Suprapubic skin (tissue), 4 donors: ENCODE measurements at regions not wholly inside any gene's neighbourhood (a gene's known extent, or its start where the extent isn't known, plus 50 kb on each side); places are given as distances from the start of the nearest gene placed in this dataset.

Source experiments
- DNase-seq, 2 donors: peaks; one replicate each; pipeline ENCODE4 v3.0.0-alpha.2; 2019; ENCODE audit warnings: low spot score in 2 of 2
- H3K27ac ChIP-seq: fragments of 200-600 bp; sonication (generic); one replicate; pipeline ENCODE4 v1.5.1; 2019
- H3K27me3 ChIP-seq: fragments of 200-600 bp; sonication (generic); one replicate; pipeline ENCODE4 v1.5.1; 2019
- H3K36me3 ChIP-seq: fragments of 200-600 bp; sonication (generic); one replicate; pipeline ENCODE4 v1.5.1; 2019
- H3K4me1 ChIP-seq: fragments of 200-600 bp; sonication (generic); one replicate; pipeline ENCODE4 v1.5.1; 2019
- H3K4me3 ChIP-seq: fragments of 200-600 bp; sonication (generic); one replicate; pipeline ENCODE4 v1.5.1; 2019; ENCODE audit warnings: mild to moderate bottlenecking
- H3K9me3 ChIP-seq: fragments of 200-600 bp; sonication (generic); one replicate; pipeline ENCODE4 v1.5.1; 2019
- EP300 ChIP-seq: sonication (generic); formaldehyde crosslinking; IDR thresholded peaks from one replicate; pipeline ENCODE4 v1.6.1; 2017; ENCODE audit warnings: antibody characterized with exemption
- POLR2A ChIP-seq, 2 donors: fragments of 450-650 bp; IDR thresholded peaks; one replicate each; pipeline ENCODE4 v1.6.1; 2017; ENCODE audit warnings: antibody characterized with exemption in 2 of 2, mild to moderate bottlenecking in 2 of 2, moderate library complexity in 2 of 2
- POLR2AphosphoS5 ChIP-seq, 3 donors: sonication (generic); formaldehyde crosslinking; IDR thresholded peaks; one replicate each; pipeline ENCODE4 v1.6.1; 2017; ENCODE audit warnings: antibody characterized with exemption in 3 of 3
- WGBS: methylation state at CpG from one replicate; pipeline ENCODE4 v1.1.5; 2018; 5-methylcytosine and 5-hydroxymethylcytosine counted together
- TF ChIP-seq, protein P1 (sequence below), 2 donors: fragments of 200-600 bp in 1 of 2; fragments of 450-650 bp in 1 of 2; sonication (generic) in 1 of 2; IDR thresholded peaks; one replicate each; pipeline ENCODE4 v1.5.1; 2016 to 2019; ENCODE audit warnings: antibody characterized with exemption in 2 of 2, mild to moderate bottlenecking in 1 of 2, moderate library complexity in 1 of 2

DNA sequence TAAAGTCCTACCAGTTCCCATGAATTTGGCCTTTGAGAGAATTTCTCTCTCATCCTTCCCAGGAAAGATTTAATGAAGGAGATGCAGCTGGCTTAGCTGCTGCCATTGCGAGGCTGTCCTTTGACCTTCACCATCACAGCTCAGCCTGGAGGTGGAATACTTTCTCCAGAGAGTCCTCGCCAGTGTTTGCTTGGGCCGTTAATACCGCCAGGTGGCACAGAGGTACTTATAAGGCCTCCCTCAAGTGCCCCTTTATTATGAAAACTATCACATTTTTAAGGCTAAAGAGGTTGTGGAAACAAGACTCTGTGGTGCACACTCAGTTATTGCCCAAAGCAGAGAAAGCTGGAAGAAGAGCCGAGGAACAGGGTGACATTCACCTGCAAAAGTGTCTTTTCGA, 330.6 kb downstream of the CCSER2 start:
- no peak for TF ChIP-seq EP300
- TF ChIP-seq POLR2AphosphoS5 (IDR thresholded peaks at IDR 0.05) = no peak
- TF ChIP-seq, protein P1, sequence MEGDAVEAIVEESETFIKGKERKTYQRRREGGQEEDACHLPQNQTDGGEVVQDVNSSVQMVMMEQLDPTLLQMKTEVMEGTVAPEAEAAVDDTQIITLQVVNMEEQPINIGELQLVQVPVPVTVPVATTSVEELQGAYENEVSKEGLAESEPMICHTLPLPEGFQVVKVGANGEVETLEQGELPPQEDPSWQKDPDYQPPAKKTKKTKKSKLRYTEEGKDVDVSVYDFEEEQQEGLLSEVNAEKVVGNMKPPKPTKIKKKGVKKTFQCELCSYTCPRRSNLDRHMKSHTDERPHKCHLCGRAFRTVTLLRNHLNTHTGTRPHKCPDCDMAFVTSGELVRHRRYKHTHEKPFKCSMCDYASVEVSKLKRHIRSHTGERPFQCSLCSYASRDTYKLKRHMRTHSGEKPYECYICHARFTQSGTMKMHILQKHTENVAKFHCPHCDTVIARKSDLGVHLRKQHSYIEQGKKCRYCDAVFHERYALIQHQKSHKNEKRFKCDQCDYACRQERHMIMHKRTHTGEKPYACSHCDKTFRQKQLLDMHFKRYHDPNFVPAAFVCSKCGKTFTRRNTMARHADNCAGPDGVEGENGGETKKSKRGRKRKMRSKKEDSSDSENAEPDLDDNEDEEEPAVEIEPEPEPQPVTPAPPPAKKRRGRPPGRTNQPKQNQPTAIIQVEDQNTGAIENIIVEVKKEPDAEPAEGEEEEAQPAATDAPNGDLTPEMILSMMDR (IDR thresholded peaks at IDR 0.05) = no peak
- no peak for TF ChIP-seq POLR2A (IDR thresholded peaks at IDR 0.05)
- DNase-seq = no peak
- H3K27me3 ChIP-seq = no peaks in the 10 kb centered on the region
- no peak overlapping the region for H3K4me3 ChIP-seq
- H3K4me1 ChIP-seq = no peaks in the 10 kb centered on the region
- 90% methylated on average over 6 of the region's 6 CpGs for WGBS
- no peaks in the 10 kb centered on the region for H3K36me3 ChIP-seq
- H3K27ac ChIP-seq = no peak overlapping the region
- no peaks in the 10 kb centered on the region for H3K9me3 ChIP-seq

DNA sequence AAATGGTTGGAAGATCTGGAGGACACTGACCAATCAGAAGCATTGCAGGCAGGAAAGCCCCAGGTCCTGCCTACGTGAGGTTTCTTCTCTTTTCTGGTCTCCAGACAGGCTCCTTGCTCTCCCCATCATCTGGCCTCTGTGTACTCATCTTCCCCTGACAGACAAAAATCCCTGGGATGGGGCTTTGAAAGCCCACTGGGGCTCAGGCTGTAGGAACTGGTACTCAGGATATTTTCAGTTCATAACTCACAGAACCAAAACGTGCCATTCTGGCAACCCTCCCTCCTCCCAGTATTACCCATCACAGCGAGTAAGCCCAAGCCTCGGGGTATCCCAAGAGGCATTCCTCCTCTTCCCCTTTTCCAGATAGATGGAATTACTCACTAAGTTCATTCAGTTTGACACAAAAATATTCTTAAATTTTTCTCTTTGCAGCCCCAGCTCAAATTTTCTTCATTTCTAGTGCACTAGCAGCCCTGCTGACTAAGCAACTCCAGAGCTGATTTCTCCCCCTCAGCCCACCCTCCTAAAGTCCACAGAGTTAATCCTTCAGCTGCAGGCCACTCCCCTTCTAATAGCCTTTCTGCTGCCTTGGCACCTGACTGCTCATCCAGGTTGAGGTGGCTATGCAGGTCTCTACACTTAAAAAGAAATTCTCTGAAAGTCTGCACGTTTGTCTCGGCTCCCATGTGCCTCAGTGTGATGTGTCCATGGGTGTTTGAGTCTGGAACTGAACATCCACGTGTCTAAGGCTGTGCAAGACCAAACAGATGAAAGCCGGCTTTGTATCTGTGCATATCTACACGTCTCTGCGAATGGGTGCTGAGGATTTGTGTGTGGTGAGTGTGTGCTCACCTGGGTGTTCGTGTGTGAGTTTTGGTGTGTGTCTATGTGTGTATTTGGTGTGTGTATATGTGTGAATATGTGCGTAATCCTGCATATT, 331.4 kb downstream of the CCSER2 start:
- Histone ChIP-seq H3K9me3 (no peaks in the 10 kb centered on the region), H3K27ac (no peak overlapping the region), H3K36me3 (no peaks in the 10 kb centered on the region), H3K4me3 (no peak overlapping the region), H3K4me1 (no peaks in the 10 kb centered on the region), H3K27me3 (no peaks in the 10 kb centered on the region)
- WGBS = 67% methylated on average over 12 of the region's 12 CpGs
- TF ChIP-seq, protein P1 (IDR thresholded peaks at IDR 0.05) = no peak
- no peak for TF ChIP-seq EP300
- TF ChIP-seq POLR2AphosphoS5 (IDR thresholded peaks at IDR 0.05) = no peak
- TF ChIP-seq POLR2A (IDR thresholded peaks at IDR 0.05) = no peak
- no peak for DNase-seq

DNA sequence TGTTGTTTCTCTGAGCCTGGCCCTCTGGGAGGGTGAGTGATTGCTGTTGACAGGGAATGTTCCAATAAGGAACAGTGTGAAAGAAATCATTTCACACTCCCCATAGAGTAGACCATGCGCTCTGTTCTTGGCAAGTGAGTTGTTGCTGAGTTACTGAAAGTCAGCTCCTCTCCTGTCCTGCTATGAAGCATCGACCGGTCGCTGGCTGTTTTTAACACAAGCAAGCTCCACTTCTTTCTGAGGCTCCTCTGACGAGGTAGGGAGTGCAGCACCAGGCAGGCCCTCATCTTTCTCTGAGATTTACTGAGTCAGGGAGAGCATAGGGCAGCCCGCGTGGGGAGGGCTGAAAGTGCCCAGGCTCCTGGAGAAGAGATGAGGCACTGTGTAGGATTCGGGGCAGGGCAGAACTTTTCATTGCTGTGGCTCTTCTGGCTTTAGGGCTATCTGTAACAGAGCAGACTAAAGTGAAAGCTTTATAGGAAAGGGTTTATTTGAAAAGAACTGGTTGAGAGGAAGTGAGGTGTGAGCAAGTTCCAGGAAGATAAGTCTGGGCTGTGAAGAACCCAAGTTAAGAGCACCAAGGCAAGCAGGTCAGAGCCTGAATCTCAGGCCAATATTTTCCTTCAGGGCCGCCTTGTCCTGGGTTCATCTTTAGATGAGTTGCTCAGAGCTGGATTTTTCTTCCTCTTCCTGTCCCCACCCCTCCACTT, 332.2 kb downstream of the CCSER2 start:
- no peak for DNase-seq
- Histone ChIP-seq H3K4me3 (no peak overlapping the region), H3K4me1 (no peaks in the 10 kb centered on the region), H3K27me3 (no peaks in the 10 kb centered on the region), H3K27ac (no peak overlapping the region), H3K9me3 (no peaks in the 10 kb centered on the region), H3K36me3 (no peaks in the 10 kb centered on the region)
- TF ChIP-seq, protein P1 (IDR thresholded peaks at IDR 0.05) = no peak
- TF ChIP-seq EP300 = no peak
- no peak for TF ChIP-seq POLR2A (IDR thresholded peaks at IDR 0.05)
- no peak for TF ChIP-seq POLR2AphosphoS5 (IDR thresholded peaks at IDR 0.05)
- 68% methylated on average over 9 of the region's 9 CpGs for WGBS

DNA sequence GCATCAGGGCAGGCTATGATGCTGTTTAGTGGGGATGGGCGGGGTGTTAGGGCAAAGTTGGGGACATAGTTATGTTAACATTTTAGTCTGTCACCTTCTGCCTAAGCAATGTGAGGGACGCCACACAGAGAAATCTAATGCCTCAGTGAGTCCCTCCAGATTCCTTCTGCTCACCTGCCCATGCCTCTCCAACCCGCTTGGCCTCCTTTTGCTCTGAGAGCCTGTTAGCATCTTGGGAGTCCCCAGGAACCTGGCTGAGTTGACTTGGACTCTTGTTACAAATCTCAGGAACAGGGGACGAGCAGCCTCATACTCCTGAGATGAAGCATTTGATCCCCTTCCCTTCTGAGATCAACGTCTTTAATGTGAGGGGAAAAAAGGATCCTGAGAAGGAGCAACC, 336.8 kb downstream of the CCSER2 start:
- no peaks in the 10 kb centered on the region for H3K27me3 ChIP-seq
- no peak for DNase-seq
- no peak overlapping the region for H3K27ac ChIP-seq
- no peaks in the 10 kb centered on the region for H3K36me3 ChIP-seq
- no peaks in the 10 kb centered on the region for H3K9me3 ChIP-seq
- H3K4me1 ChIP-seq = no peaks in the 10 kb centered on the region
- 75% methylated on average over 5 of the region's 5 CpGs for WGBS
- no peak for TF ChIP-seq POLR2A (IDR thresholded peaks at IDR 0.05)
- no peak for TF ChIP-seq POLR2AphosphoS5 (IDR thresholded peaks at IDR 0.05)
- TF ChIP-seq, protein P1 (IDR thresholded peaks at IDR 0.05) = no peak
- TF ChIP-seq EP300 = no peak
- no peak overlapping the region for H3K4me3 ChIP-seq

DNA sequence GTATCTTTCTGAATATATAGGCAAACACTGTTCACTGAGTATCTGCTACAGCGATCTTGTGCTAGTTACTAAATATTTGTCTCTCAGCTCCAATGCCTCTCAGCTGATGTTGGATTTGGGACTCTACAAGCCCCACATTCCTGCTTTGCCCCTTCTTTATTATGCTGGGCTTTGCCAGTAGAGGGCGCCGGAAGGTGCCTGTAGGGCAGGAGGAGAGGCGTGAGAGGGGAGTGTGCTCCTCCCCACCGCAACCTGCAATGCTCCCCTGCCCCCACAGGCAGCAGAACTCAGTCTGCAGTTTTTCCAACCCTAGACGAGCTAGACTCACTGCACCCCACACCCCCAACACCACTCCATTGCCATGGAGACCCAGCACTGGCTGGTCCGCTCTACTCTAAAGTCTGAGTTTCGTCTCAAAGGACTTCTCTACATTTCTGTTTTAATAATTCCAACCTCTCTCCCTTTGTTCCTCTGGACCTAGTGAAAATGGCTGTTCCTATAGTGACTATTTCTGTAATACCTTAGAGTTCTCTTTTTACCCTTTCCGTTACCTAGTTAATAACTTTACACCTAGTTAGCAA, 337.6 kb downstream of the CCSER2 start:
- WGBS = 59% methylated on average over 9 of the region's 9 CpGs
- no peak overlapping the region for H3K27ac ChIP-seq
- H3K4me3 ChIP-seq = no peak overlapping the region
- no peaks in the 10 kb centered on the region for H3K9me3 ChIP-seq
- no peaks in the 10 kb centered on the region for H3K36me3 ChIP-seq
- no peak for DNase-seq
- no peaks in the 10 kb centered on the region for H3K27me3 ChIP-seq
- TF ChIP-seq, protein P1 (IDR thresholded peaks at IDR 0.05) = no peak
- TF ChIP-seq POLR2A (IDR thresholded peaks at IDR 0.05) (no peak), EP300 (no peak), POLR2AphosphoS5 (IDR thresholded peaks at IDR 0.05) (no peak)
- no peaks in the 10 kb centered on the region for H3K4me1 ChIP-seq
